Stomach (tissue), 8 donors: ENCODE measurements at regions not wholly inside any gene's neighbourhood (a gene's known extent, or its start where the extent isn't known, plus 50 kb on each side); places are given as distances from the start of the nearest gene placed in this dataset.

Experiments used
- DNase-seq, 2 donors: peaks; one replicate each; pipeline versions ENCODE4 v3.0.0 to v3.0.0-alpha.2; 2013 to 2019
- H3K27ac ChIP-seq, 5 donors: fragments of 200-600 bp in 4 of 5; sonication (generic) in 4 of 5; one replicate each; pipeline ENCODE4 v1.5.1; 2013 to 2019; ENCODE audit warnings: mild to moderate bottlenecking in 1 of 5, moderate library complexity in 1 of 5
- H3K27me3 ChIP-seq, 3 donors: fragments of 200-600 bp; sonication (generic); one replicate each; pipeline ENCODE4 v1.5.1; 2017 to 2019; ENCODE audit warnings: mixed run types in 1 of 3
- H3K36me3 ChIP-seq, 4 donors: fragments of 200-600 bp; sonication (generic); 1 replicate in 3 of 4; 2 replicates in 1 of 4; pipeline ENCODE4 v1.5.1; 2016 to 2019
- H3K4me1 ChIP-seq, 4 donors: fragments of 200-600 bp; sonication (generic); one replicate each; pipeline ENCODE4 v1.5.1; 2016 to 2019
- H3K4me3 ChIP-seq, 4 donors: fragments of 200-600 bp; sonication (generic) in 3 of 4; one replicate each; pipeline ENCODE4 v1.5.1; 2016 to 2019; ENCODE audit warnings: mild to moderate bottlenecking in 1 of 4
- H3K9me3 ChIP-seq, 4 donors: fragments of 200-600 bp; sonication (generic); one replicate each; pipeline ENCODE4 v1.5.1; 2016 to 2019
- CTCF ChIP-seq, 7 experiments: fragments of 450-650 bp in 4 of 7; fragments of 200-600 bp in 3 of 7; sonication (generic) in 3 of 7; IDR thresholded peaks; one replicate each; pipeline ENCODE4 v1.5.1; 2016 to 2019; ENCODE audit warnings: antibody characterized with exemption in 7 of 7, control low read depth in 2 of 7, mild to moderate bottlenecking in 1 of 7
- EP300 ChIP-seq: sonication (generic); formaldehyde crosslinking; IDR thresholded peaks from one replicate; pipeline ENCODE4 v1.6.1; 2017; ENCODE audit warnings: antibody characterized with exemption
- POLR2A ChIP-seq, 4 donors: fragments of 450-650 bp; IDR thresholded peaks; one replicate each; pipeline ENCODE4 v1.6.1; 2016; ENCODE audit warnings: antibody characterized with exemption in 4 of 4, control low read depth in 2 of 4, mild to moderate bottlenecking in 1 of 4, moderate library complexity in 1 of 4
- POLR2AphosphoS5 ChIP-seq, 3 donors: sonication (generic); formaldehyde crosslinking; IDR thresholded peaks; one replicate each; pipeline ENCODE4 v1.6.1; 2016; ENCODE audit warnings: antibody characterized with exemption in 3 of 3
- WGBS, 5 donors: extraction: QIAGEN DNeasy Blood & Tissue Kit in 3 of 5; methylation state at CpG; one replicate each; pipeline versions ENCODE4 v1.1.5 to v1.1.7; 2013 to 2018; 5-methylcytosine and 5-hydroxymethylcytosine counted together
- intact Hi-C: fragments of 100-400 bp; cut with DNase I; formaldehyde crosslinking; loops from one replicate; pipeline ENCODE4 v1.15.1; 2023; ENCODE audit warnings: low total_unique reads
- donor health status: healthy with polysubstance abuse.
- donor health status: Bipolar disorder and iron deficiency.
- donor health status: healthy.

- H3K27ac ChIP-seq = no peak overlapping the region
- TF ChIP-seq POLR2AphosphoS5 (IDR thresholded peaks at IDR 0.05) = no peak
- no peak for TF ChIP-seq EP300
- no peak for TF ChIP-seq POLR2A (IDR thresholded peaks at IDR 0.05)
- no peak for TF ChIP-seq CTCF (IDR thresholded peaks at IDR 0.05)
- DNase-seq = no peak
- intact Hi-C loops = no loop called here
- H3K36me3 ChIP-seq = no peaks in the 10 kb centered on the region
- no peaks in the 10 kb centered on the region for H3K9me3 ChIP-seq
- no peaks in the 10 kb centered on the region for H3K27me3 ChIP-seq
- H3K4me3 ChIP-seq = no peak overlapping the region
- 74 to 87% (median 85%) methylated on average over 2 of the region's 2 CpGs for WGBS, 5 donors
- no peaks in the 10 kb centered on the region for H3K4me1 ChIP-seq
Observed at GRCh38 chr1:198846556-198846955, 207.7 kb downstream of the PTPRC start.

GRCh38 chr1:198848206-198848605 lies 209.4 kb downstream of the PTPRC start:
- H3K4me3 ChIP-seq = no peak overlapping the region
- no peaks in the 10 kb centered on the region for H3K4me1 ChIP-seq
- H3K27ac ChIP-seq = no peak overlapping the region
- H3K9me3 ChIP-seq = no peaks in the 10 kb centered on the region
- WGBS, 5 donors = 75 to 94% (median 78%) methylated on average over 1 of the region's 1 CpG
- no peaks in the 10 kb centered on the region for H3K36me3 ChIP-seq
- TF ChIP-seq CTCF (IDR thresholded peaks at IDR 0.05) (no peak), EP300 (no peak), POLR2A (IDR thresholded peaks at IDR 0.05) (no peak)
- DNase-seq = no peak
- H3K27me3 ChIP-seq = no peaks in the 10 kb centered on the region
- intact Hi-C loops = no loop called here

- WGBS, 5 donors = 36 to 67% (median 53%) methylated on average over 1 of the region's 1 CpG
- Histone ChIP-seq H3K27me3 (no peaks in the 10 kb centered on the region), H3K36me3 (no peaks in the 10 kb centered on the region), H3K4me1 (no peaks in the 10 kb centered on the region), H3K9me3 (no peaks in the 10 kb centered on the region), H3K27ac (no peak overlapping the region), H3K4me3 (no peak overlapping the region)
- intact Hi-C loops = no loop called here
- DNase-seq = no peak
- no peak for TF ChIP-seq EP300
- no peak for TF ChIP-seq POLR2AphosphoS5 (IDR thresholded peaks at IDR 0.05)
- TF ChIP-seq CTCF (IDR thresholded peaks at IDR 0.05) = no peak
- no peak for TF ChIP-seq POLR2A (IDR thresholded peaks at IDR 0.05)
Observed at GRCh38 chr1:198848649-198849048, 209.8 kb downstream of the PTPRC start.

- H3K4me3 ChIP-seq = no peak overlapping the region
- 91 to 100% (median 95%) methylated on average over 2 of the region's 2 CpGs for WGBS, 5 donors
- intact Hi-C loops = no loop called here
Observed at GRCh38 chr1:198849093-198849492, 210.3 kb downstream of the PTPRC start.

More at GRCh38 chr1:198849093-198849492, 210.3 kb downstream of the PTPRC start:
- DNase-seq = no peak
- Histone ChIP-seq H3K9me3 (no peaks in the 10 kb centered on the region), H3K4me1 (no peaks in the 10 kb centered on the region), H3K36me3 (no peaks in the 10 kb centered on the region), H3K27me3 (no peaks in the 10 kb centered on the region), H3K27ac (no peak overlapping the region)
- TF ChIP-seq CTCF (IDR thresholded peaks at IDR 0.05) (no peak), POLR2AphosphoS5 (IDR thresholded peaks at IDR 0.05) (no peak), EP300 (no peak), POLR2A (IDR thresholded peaks at IDR 0.05) (no peak)
